MM.1S (cell line): ENCODE measurements at regions not wholly inside any gene's neighbourhood (a gene's known extent, or its start where the extent isn't known, plus 50 kb on each side); places are given as distances from the start of the nearest gene placed in this dataset.
A peak's percentile ranks its signal among the peaks of the same experiment; 100 is the strongest.

Experiments
- DNase-seq: peaks from one replicate; pipeline ENCODE4 v3.0.0-alpha.2; 2015
- H2AFZ ChIP-seq: fragments of 300-600 bp; sonication (generic); 2 replicates; pipeline ENCODE4 v1.6.0; 2016; ENCODE audit warnings: antibody characterized with exemption, low read length
- H3F3A ChIP-seq: fragments of 300-600 bp; sonication (generic); 2 replicates; pipeline ENCODE4 v1.6.1; 2016; ENCODE audit warnings: mild to moderate bottlenecking, antibody characterized with exemption, low read length, moderate library complexity, mixed read lengths; ENCODE audit not compliant: insufficient read depth
- H3K27ac ChIP-seq: fragments of 300-600 bp; sonication (generic); 2 replicates; pipeline ENCODE4 v1.5.1; 2016; ENCODE audit warnings: mild to moderate bottlenecking, low read length
- H3K27me3 ChIP-seq: fragments of 300-600 bp; sonication (generic); replicated peaks from 2 replicates; pipeline ENCODE4 v1.6.0; 2016; ENCODE audit warnings: low read length; ENCODE audit not compliant: insufficient read depth
- H3K36me3 ChIP-seq: fragments of 300-600 bp; sonication (generic); replicated peaks from 2 replicates; pipeline ENCODE4 v1.6.1; 2016; ENCODE audit warnings: mild to moderate bottlenecking, low read length, mixed read lengths; ENCODE audit not compliant: insufficient read depth
- H3K4me1 ChIP-seq: fragments of 300-600 bp; sonication (generic); 2 replicates; pipeline ENCODE4 v1.6.1; 2016; ENCODE audit warnings: low read length, mixed read lengths
- H3K4me2 ChIP-seq: fragments of 300-600 bp; sonication (generic); 2 replicates; pipeline ENCODE4 v1.6.0; 2016; ENCODE audit warnings: low read depth, low read length
- H3K4me3 ChIP-seq: fragments of 300-600 bp; sonication (generic); 2 replicates; pipeline ENCODE4 v1.5.1; 2016; ENCODE audit warnings: low read length, mixed read lengths
- H3K79me2 ChIP-seq: fragments of 300-600 bp; sonication (generic); 2 replicates; pipeline ENCODE4 v1.6.1; 2016; ENCODE audit warnings: mixed run types, low read length, mixed read lengths
- H3K9ac ChIP-seq: fragments of 300-600 bp; sonication (generic); 2 replicates; pipeline ENCODE4 v1.6.1; 2016; ENCODE audit warnings: low read length, mixed read lengths
- H3K9me2 ChIP-seq: fragments of 300-600 bp; sonication (generic); replicated peaks from 2 replicates; pipeline ENCODE4 v1.6.1; 2016; ENCODE audit warnings: mild to moderate bottlenecking, low read length, mixed read lengths; ENCODE audit not compliant: insufficient read depth
- H3K9me3 ChIP-seq: fragments of 300-600 bp; sonication (generic); replicated peaks from 2 replicates; pipeline ENCODE4 v1.6.1; 2016; ENCODE audit warnings: mild to moderate bottlenecking, low read length, mixed read lengths; ENCODE audit not compliant: insufficient read depth
- H4K20me1 ChIP-seq: fragments of 300-600 bp; sonication (generic); 2 replicates; pipeline ENCODE4 v1.6.1; 2016; ENCODE audit warnings: mild to moderate bottlenecking, low read length, moderate library complexity, mixed read lengths; ENCODE audit not compliant: insufficient read depth
- EZH2 ChIP-seq: fragments of 300-600 bp; sonication (generic); optimal IDR thresholded peaks from 2 replicates; pipeline ENCODE3; 2017; ENCODE audit warnings: low read depth, mild to moderate bottlenecking, antibody characterized with exemption, low read length, mixed read lengths
- EZH2phosphoT487 ChIP-seq: fragments of 300-600 bp; sonication (generic); IDR thresholded peaks from 2 replicates; pipeline ENCODE4 v1.6.1; 2018; ENCODE audit warnings: antibody characterized with exemption, low read length
- TF ChIP-seq, protein P1 (sequence below): fragments of 300-600 bp; sonication (generic); IDR thresholded peaks from 2 replicates; pipeline ENCODE4 v1.5.1; 2016; ENCODE audit warnings: antibody characterized with exemption, low read length, mixed read lengths

DNA sequence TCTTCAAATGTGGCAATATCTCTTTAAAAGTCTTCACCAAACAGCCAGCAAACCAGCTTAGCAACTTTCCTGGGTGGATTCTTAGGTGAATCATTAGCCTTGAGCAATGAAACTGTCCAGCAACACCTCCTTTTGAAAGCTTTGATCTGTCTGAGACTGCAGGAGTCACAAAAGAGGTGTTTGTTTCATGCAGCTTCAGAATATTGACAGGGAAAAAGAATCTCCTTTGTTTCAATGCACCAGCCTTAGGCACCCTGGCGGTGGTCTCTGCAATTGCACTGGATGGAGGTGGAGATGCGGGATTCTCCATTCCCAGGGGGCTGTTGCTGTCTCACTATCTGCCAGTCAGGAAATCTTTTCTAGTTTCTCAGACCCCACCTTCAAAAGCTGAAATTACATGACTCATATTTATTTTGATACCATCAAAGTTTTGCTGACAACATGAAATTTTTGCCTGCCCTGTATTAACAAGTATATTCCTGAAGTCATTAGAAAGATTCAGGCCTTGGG lies 76.0 kb upstream of the DSG1 start:
- DNase-seq, result no peak
- Histone ChIP-seq H3K4me1 (no peaks in the 10 kb centered on the region), H3K36me3 (no peaks in the 10 kb centered on the region), H3K27ac (no peak overlapping the region), H3K9me3 (no peaks in the 10 kb centered on the region), H3K4me3 (no peak overlapping the region), H3F3A (no peaks in the 10 kb centered on the region), H2AFZ (no peak overlapping the region), H3K9me2 (no peaks in the 10 kb centered on the region), H3K4me2 (no peak overlapping the region), H4K20me1 (no peaks in the 10 kb centered on the region), H3K9ac (no peak overlapping the region), H3K27me3 (no peaks in the 10 kb centered on the region), H3K79me2 (no peaks in the 10 kb centered on the region)
- TF ChIP-seq EZH2 (no peak), EZH2phosphoT487 (no peak)
- TF ChIP-seq, protein P1, sequence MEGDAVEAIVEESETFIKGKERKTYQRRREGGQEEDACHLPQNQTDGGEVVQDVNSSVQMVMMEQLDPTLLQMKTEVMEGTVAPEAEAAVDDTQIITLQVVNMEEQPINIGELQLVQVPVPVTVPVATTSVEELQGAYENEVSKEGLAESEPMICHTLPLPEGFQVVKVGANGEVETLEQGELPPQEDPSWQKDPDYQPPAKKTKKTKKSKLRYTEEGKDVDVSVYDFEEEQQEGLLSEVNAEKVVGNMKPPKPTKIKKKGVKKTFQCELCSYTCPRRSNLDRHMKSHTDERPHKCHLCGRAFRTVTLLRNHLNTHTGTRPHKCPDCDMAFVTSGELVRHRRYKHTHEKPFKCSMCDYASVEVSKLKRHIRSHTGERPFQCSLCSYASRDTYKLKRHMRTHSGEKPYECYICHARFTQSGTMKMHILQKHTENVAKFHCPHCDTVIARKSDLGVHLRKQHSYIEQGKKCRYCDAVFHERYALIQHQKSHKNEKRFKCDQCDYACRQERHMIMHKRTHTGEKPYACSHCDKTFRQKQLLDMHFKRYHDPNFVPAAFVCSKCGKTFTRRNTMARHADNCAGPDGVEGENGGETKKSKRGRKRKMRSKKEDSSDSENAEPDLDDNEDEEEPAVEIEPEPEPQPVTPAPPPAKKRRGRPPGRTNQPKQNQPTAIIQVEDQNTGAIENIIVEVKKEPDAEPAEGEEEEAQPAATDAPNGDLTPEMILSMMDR, result 0 out of 2 replicates have a peak, but pooled peaks have one; percentile 8

DNA sequence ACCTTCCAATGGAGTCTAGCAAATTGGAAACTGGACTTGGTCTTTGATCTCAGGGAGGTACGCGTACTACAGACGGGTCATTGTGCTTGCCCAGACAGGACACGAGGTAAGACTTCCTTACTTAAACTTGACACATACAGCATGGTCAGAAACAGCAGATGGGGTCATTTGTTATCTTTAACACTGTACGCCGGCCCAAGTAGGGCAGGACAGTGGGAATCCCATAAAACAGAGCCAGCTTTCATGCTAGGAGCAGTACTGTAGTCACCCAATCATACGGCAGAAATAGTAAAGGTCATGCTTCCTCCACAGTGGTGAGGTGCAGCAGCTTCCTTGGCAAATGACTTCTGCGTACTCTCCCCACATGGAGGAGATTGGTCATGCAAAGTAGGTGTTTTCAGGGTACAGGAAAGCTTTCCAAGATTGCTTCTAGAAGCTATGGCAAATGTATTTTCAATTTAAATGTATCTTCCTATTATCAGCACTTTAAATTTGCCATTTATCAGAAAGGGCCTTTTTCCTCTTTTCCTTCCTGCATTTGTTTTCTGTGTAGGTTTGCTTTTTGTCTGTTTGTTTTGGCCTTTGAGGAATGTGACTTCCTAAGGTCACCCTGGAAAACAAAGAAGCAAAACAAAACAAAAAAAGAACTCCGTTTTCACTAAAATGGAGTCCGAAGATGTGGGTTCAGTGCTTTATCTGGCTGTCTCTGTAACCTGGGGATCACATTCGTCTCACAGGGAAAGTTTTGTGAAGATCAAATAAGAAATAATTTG lies 74.0 kb upstream of the DSG1 start:
- H2AFZ ChIP-seq, result no peak overlapping the region
- no peaks in the 10 kb centered on the region for H3K79me2 ChIP-seq
- no peak for TF ChIP-seq EZH2phosphoT487
- no peak for TF ChIP-seq EZH2
- TF ChIP-seq, protein P1, result no peak
- H3K9ac ChIP-seq, result no peak overlapping the region
- H3K9me3 ChIP-seq, result no peaks in the 10 kb centered on the region
- H3F3A ChIP-seq, result no peaks in the 10 kb centered on the region
- no peak overlapping the region for H3K4me2 ChIP-seq
- no peaks in the 10 kb centered on the region for H3K9me2 ChIP-seq
- H4K20me1 ChIP-seq, result no peaks in the 10 kb centered on the region
- H3K27me3 ChIP-seq, result no peaks in the 10 kb centered on the region
- no peak overlapping the region for H3K27ac ChIP-seq
- no peak for DNase-seq
- no peaks in the 10 kb centered on the region for H3K4me1 ChIP-seq
- H3K4me3 ChIP-seq, result no peak overlapping the region
- no peaks in the 10 kb centered on the region for H3K36me3 ChIP-seq

DNA sequence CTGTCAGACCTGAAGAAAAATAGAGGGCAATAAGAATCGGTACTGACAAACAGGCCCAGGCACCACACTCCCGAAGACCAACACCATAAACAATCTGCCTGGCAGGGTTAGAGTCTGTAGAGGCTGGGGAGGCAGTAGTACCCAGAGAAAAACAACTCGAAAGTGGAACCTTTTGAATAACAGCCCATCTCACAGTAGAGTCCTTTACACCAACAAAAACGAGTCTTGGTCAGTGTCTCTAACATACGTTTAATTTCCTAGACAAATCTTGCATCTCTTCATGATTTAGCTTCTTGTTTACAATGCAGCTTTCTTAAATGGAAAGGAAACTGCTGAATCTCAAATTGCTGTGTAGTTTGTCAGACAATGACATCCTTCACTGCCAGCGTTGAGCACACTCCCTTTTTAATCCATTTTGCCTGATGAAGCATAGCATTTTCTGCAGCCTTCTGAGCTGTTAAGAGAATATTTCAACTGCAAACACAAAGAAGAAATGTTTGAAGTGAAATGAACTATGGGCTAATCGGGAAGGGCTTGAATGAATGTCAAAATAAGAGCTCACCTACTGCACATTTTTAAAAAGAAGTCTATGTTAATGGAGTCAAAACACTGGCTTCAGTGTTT lies 73.1 kb upstream of the DSG1 start:
- Histone ChIP-seq H2AFZ (peak overlapping the region; percentile 4; the same call in 1 of the 2 replicates), H3K36me3 (no peaks in the 10 kb centered on the region), H3F3A (no peaks in the 10 kb centered on the region), H3K4me2 (no peak overlapping the region), H3K27ac (no peak overlapping the region), H3K9me2 (no peaks in the 10 kb centered on the region), H3K4me1 (no peaks in the 10 kb centered on the region), H3K9me3 (no peaks in the 10 kb centered on the region), H4K20me1 (no peaks in the 10 kb centered on the region), H3K4me3 (no peak overlapping the region), H3K79me2 (no peaks in the 10 kb centered on the region), H3K27me3 (no peaks in the 10 kb centered on the region), H3K9ac (no peak overlapping the region)
- no peak for TF ChIP-seq EZH2
- TF ChIP-seq EZH2phosphoT487, result no peak
- TF ChIP-seq, protein P1, result no peak
- DNase-seq, result no peak
